ENCODE measurements at regions not wholly inside any gene's neighbourhood (a gene's known extent, or its start where the extent isn't known, plus 50 kb on each side); places are given as distances from the start of the nearest gene placed in this dataset.

GRCh38 chrX:69554321-69554947, 50.3 kb downstream of the NALF2 start:
- Histone ChIP-seq H2BK20ac (ENCODE audit: low read length) (no peak overlapping the region), H3K14ac (ENCODE audit: insufficient read length) (no peak overlapping the region), H2AFZ (ENCODE audit: low read length) (no peak overlapping the region), H3K79me2 (ENCODE audit: control insufficient read depth in 1 of 2, insufficient read depth in 2 of 2, low read length in 2 of 2) (no peaks in the 10 kb centered on the region), H3K79me1 (ENCODE audit: low read depth, low read length) (no peaks in the 10 kb centered on the region), H4K5ac (ENCODE audit: insufficient read length, low read depth, low read length) (no peak overlapping the region), H3K27ac (ENCODE audit: low read depth, low read length) (no peak overlapping the region), H3K23me2 (ENCODE audit: low read depth, low read length) (0 out of 2 replicates have a peak, but pooled peaks cover 2% of the 10 kb centered on the region), H3K4ac (replicated peaks; ENCODE audit: insufficient read length, low read depth, low read length) (no peak overlapping the region), H3K27me3 (replicated peaks in 1 of 4; ENCODE audit: control insufficient read depth in 3 of 4, extremely low read depth in 1 of 4, insufficient read depth in 3 of 4, low read length in 3 of 4) (no peaks in the 10 kb centered on the region), H2BK5ac (ENCODE audit: low read depth, low read length) (no peak overlapping the region), H4K20me1 (replicated peaks in 1 of 2; ENCODE audit: control insufficient read depth in 1 of 2, insufficient read depth in 2 of 2, low read length in 2 of 2) (no peaks in the 10 kb centered on the region), H3K4me1 (replicated peaks in 1 of 4; ENCODE audit: control insufficient read depth in 3 of 4, insufficient read depth in 4 of 4, low read length in 3 of 4) (peaks cover 2 to 10% (median 8%) of the 10 kb centered on the region in 4 experiments; a peak in 5 of 7 replicates), H3K23ac (ENCODE audit: insufficient read length) (no peak overlapping the region), H2AK5ac (ENCODE audit: low read depth, low read length) (no peak overlapping the region), H4K8ac (ENCODE audit: extremely low read depth, insufficient read depth, low read length) (no peak overlapping the region), H3K4me2 (ENCODE audit: insufficient read depth in 1 of 2, low read depth in 2 of 2, low read length in 2 of 2) (no peak overlapping the region), H2BK15ac (ENCODE audit: low read length) (no peak overlapping the region), H3K36me3 (ENCODE audit: control insufficient read depth in 2 of 4, insufficient read depth in 4 of 4, low read length in 3 of 4) (no peaks in the 10 kb centered on the region), H4K91ac (replicated peaks; ENCODE audit: insufficient read length, low read length) (no peak overlapping the region), H3K4me3 (ENCODE audit: extremely low read depth in 1 of 4, insufficient read depth in 2 of 4, low read depth in 3 of 4, low read length in 4 of 4) (no peak overlapping the region), H3K56ac (replicated peaks; ENCODE audit: insufficient read length, low read depth, low read length) (no peak overlapping the region), H2BK120ac (replicated peaks; ENCODE audit: low read depth, low read length) (no peak overlapping the region), H3K9me3 (ENCODE audit: insufficient read depth in 2 of 2, low read depth in 1 of 2, low read length in 1 of 2) (no peaks in the 10 kb centered on the region), H2BK12ac (ENCODE audit: low read depth, low read length) (no peak overlapping the region), H3K9ac (replicated peaks in 1 of 4; ENCODE audit: extremely low read depth in 1 of 4, low read depth in 3 of 4, low read length in 3 of 4) (no peak overlapping the region), H3K18ac (ENCODE audit: extremely low read depth, low read length) (no peak overlapping the region)
- FAIRE-seq, result no peak
- DNase-seq (ENCODE audit: low read depth in 1 of 2, low spot score in 2 of 2), result no peak
- 98% methylated on average over 4 of the region's 4 CpGs; no CpG with 5 or more reads in 1 of the 2 experiments for WGBS, 2 experiments (ENCODE audit: extremely low coverage in 1 of 2, insufficient coverage in 1 of 2, insufficient read length in 1 of 2, insufficient replicate concordance in 2 of 2, low coverage in 1 of 2, low lambda C conversion rate in 2 of 2, missing lambda C conversion rate in 1 of 2)
- CTCF ChIA-PET (ENCODE audit: partially characterized antibody), result no interaction called here
- POLR2A ChIA-PET (ENCODE audit: partially characterized antibody), result no interaction called here
- TF ChIP-seq CTBP2 (IDR thresholded peaks at IDR 0.05; ENCODE audit: borderline replicate concordance, insufficient read depth, insufficient read length, low read length), result no peak
- TF ChIP-seq SAP30 (IDR thresholded peaks at IDR 0.05; ENCODE audit: insufficient read depth, insufficient replicate concordance, low read length), result no peak
- TF ChIP-seq POU5F1 (IDR thresholded peaks at IDR 0.05; ENCODE audit: low read depth, low read length), result no peak
- TF ChIP-seq MAFK (IDR thresholded peaks at IDR 0.05; ENCODE audit: low read depth, low read length), result no peak
- TF ChIP-seq KDM1A (IDR thresholded peaks at IDR 0.05; ENCODE audit: borderline replicate concordance, low read length), result no peak

Data from H1 (cell line).